GM18868 (cell line): ENCODE measurements at regions not wholly inside any gene's neighbourhood (a gene's known extent, or its start where the extent isn't known, plus 50 kb on each side); places are given as distances from the start of the nearest gene placed in this dataset.
A peak's percentile ranks its signal among the peaks of the same experiment; 100 is the strongest.

ENCODE experiments used
- ATAC-seq: cut with Tn5 transposase; IDR thresholded peaks from one replicate; pipeline ENCODE4 v1.9.1; 2021; ENCODE audit warnings: mild to moderate bottlenecking, moderate library complexity; ENCODE audit not compliant: unreplicated experiment

DNA sequence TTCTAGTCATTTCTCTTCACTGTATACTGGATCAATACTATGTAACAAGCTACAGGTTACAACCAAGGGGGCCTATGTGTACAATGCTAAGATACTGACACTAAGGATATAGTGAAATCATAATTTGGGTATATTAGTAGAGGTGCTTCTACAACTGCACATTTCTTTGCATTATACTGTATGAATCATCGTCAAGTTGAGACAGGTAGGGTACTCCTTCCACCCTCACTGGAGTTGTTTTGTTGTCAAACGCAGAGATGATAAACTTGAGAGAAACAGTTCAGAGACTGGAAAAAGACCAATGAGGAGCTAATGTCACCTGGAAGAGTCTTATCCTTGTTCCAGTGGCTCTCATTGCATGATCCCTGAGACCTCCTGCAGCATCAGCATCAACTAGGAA lies 208.2 kb upstream of the PRPS1L1 start:
- ATAC-seq, result no peak

DNA sequence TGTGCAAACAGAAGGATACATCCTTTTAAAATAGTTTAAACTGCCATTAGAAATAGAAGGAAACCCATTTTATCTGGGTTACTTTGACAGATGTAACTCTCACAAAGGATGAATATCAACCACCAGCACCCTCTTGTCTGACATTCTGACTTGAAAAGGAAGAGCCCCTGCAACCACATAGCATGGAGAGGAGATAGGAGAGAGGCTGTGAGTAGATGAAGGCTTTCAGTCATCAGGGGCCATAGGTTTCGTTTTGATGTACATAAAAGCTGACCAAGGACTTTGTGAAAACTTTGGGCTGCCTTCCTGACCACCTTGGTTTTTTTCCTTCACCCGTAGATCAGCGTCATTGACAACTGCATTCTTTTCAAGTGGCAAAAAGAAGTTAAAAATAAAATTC lies 211.6 kb upstream of the PRPS1L1 start:
- ATAC-seq, result no peak

DNA sequence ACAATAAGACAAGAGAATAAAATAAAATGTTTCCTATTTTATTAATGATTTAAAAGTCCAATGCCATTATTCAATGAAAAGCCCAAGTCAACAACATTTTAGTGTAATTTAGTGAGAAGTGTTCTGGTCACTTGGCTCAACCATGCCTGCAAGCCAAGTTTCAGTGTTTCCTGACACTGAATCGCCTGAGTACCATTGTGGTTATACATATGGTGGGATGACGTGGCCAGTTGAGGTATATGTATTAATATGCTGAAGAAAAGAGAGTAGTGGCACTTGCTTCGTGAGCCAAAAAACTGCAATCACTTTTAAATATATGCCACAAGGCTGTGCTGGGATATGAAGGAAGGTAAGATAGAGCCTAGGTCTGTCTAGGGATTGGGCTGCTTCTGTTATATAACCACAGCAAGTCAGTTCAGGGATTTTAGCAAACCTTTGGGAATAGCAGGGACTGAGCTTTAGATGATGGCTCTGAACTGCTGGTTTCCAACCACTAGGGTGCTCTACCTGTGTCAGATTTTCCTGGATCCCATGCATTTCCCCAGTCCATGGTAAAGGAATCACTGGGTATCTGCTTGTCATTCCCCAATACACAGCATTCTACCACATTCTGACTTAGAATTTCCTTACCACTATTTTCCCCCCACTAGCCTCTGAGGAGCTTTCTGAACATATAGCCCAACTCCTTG lies 214.0 kb upstream of the PRPS1L1 start:
- ATAC-seq, result peak; percentile 65

DNA sequence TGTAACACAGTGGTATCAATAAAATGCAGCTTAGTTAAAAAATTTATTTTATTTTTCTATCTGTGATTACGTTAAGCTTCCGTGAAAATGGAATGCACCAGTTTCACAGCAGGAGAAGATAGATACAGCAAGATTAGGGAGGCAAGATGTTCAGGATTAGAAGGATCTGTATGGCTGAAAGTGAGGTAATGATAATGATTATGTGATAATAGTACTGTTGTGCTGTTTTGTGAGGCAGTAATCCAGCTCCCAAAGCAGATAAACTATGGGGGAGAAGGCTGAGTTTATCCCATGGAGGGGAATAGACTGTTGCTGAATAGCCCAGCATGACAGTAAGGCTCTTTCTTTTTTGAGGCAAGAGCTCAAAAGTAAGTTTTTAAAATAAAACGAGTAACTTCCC lies 216.1 kb upstream of the PRPS1L1 start:
- no peak for ATAC-seq

DNA sequence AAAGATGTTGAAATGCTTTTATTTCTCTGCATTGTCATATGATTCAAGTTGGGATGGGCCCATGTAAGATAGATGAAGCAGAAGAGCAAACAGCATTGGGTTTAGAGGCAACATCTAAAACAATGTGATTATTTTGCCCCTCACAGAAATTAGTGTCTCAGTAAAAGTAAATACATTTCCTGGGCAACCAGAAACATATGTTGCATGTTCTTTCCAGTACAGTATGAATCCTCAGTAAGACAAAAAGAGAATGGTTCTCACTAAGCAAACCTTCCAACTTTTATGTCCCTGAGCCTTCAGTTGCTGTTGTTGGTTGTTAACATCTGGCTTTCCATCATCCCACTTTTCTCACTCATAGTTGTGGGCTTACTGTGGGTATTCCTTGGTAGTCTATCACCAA lies 222.5 kb upstream of the PRPS1L1 start:
- ATAC-seq, result no peak

DNA sequence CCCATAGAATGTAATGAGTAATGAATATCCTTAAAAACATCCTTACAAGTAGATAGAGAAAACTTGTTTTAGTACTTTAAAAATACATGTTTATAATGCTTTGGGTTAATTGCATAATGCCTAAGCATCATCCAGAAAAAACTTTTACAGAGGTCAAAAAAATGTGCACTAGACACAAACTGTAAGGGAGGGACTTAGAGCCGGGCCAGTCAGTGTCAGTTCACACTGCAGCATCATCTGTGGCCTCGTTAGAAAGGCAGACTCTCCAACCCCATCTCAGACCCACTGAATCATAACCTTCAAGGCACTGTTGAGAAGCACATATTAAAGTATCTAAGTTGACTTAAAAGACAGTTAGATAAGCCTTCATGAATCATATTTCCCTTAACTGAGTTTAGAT lies 230.1 kb upstream of the PRPS1L1 start:
- ATAC-seq, result peak; percentile 49

DNA sequence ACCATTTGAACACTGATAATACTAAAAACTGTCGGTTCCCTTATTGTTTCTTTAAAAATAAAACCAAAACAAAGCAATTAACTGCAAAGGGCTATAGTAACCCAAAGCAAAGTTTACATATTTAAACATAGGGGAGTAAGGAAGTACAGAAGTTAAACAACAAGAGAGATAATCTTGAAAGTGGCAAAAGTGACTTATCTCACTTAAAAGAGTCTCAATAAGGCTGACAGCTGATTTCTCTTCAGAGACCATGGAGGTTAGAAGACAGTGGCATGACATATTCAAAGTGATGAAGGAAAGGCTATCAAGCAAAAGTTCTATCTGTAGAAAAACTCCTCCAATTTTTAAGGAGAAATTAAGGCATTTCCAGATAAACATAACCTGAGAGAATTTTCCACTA lies 233.5 kb upstream of the HDAC9 start:
- no peak for ATAC-seq

DNA sequence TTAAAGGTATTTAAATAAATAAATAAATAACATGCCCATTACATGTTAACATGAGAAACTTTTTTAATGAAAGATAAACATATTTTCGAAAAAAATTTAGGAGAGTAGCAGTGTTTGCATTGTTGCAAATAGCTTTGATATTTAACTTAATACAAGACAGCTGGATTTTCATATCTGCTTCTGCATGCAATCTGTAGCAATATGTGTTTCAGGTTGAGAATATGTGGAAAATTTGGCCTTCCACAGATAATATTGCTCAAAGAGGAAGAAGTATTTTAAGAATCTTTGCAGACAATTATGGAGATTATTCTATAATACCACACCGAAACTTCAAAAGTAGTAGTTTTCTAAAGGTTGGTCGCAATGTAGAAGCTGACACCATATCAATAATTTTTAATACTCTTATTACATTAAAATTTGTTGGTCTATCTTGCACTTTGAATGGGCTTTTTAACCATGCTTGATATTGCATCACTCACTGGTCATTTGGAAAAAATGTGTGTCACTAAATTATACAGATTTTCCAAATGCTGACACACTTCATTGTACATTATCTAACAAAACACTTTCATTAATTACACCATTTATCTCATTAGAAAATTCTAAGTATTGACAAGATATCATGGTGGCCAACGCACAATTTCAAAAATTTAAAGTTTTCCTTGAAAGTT lies 229.8 kb upstream of the HDAC9 start:
- ATAC-seq, result no peak

DNA sequence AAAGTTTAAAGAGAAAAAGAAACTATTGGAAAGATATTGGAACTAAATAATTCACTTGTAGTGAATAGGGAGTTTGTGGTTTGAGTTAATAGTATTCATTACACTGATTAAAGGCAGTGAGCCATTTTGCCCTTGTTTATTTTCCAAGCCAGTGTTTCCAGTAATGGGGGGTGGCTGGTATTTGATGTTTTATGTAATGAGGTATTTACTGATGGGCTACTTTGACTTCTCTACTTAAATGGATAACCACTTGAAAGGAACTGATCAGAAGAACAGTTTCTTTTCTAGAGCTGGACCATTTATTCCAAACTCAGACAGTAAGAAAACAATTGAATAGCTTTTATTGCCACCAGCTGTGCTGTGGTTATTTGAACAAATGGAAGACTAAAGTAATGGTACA lies 227.0 kb upstream of the HDAC9 start:
- no peak for ATAC-seq

DNA sequence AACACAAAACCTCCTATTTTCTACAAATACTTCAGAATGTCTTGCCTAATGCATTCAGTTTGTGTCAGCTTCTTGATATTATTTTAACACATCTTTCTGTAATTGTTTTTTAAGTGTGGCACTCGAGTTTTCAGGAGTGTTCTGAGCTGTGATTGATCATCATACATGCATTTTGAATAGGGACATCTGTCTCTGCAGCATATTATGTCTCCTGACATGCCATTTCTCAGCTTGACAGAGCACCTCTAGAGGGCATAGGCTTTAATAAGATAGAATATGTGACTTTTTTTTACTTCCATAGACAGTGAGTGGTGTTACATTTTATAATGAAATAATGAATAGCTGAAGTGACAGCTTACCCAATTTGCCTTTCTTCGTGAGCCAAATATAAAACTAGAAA lies 219.2 kb upstream of the HDAC9 start:
- no peak for ATAC-seq

DNA sequence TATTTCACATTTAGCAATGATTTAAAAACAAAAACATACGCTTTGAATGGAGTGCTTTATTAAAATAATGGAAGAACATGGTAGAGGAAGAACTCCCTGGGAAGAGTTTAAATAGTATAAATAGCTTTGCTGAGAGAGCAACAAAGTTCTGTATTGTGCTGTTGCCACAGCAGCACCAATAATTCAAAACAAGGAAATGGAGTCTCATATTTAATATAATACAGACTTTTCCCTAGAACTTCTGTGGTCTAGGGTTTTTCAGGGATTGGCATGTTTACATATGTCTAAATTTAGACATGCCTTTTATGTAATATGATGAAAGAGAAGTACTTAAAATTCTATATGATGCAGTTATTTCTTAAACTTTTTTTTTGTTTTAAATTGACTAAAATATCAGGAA lies 217.2 kb upstream of the HDAC9 start:
- ATAC-seq, result no peak

DNA sequence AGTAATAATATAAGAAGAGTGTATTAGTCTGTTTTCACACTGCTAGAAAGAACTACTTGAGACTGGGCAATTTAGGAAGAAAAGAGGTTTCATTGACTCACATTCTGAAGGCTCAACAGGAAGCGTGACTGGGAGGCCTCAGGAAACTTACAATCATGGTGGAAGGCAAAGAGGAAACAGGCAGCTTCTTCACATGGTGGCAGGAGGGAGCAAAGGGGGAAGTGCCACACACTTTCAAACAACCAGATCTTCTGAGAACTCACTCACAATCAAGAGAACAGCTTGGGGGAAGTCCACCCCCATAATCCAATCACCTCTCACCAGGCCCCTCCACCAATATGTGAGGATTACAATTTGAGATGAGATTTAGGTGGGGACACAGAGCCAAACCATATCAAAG lies 212.5 kb upstream of the HDAC9 start:
- ATAC-seq, result no peak

DNA sequence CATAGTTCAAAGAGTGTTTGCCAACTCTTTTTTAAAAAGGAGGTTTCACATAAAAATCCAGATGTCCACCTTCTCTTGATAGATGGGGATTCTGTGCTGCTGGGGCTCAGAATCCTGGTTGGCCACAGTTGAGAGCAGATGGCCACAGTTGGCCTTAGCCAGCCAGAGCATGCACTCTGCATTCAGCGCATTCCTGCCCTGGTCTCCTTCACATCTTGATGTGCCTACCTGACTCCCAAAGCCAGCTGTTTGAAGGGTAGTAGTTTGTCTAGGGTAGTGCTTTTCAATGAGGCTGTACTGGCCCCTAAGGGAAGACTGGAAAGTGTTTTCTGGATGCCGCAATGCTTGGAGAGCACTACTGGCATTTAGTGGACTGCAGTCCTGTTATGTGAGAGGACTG lies 208.1 kb upstream of the HDAC9 start:
- ATAC-seq, result no peak

DNA sequence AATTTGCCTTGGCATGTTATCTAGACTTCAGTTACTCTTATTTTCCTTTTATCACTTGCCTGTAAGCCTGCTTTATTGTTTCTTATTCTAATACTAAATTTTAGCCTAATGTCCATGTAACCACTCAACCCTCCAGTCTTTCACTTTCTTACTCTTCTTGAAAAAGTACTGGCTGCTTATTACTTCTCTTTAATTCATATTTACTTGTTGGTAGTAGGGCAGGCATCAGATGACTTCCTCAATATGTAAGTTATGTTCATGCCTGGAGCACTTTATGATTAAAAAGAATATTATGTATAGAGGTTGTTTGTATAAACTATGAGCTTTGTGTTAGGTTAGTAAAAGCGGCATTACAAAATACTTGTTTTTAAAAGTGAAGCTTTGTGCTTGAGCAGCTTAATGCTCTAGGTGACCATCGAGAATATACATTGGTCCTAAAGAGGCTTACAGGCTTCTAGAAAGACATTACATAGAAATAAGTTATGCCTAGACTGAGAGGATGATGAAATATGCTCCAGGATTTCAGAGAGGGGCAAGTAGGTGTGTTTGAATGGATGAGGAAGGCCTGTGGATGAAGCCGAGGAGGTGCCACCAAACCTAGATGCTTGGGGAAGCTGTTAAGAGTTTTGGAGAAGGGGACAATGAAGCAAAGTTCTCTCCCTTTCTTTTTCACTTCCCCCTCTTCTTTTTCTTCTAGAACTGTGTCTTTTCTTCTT lies 207.1 kb upstream of the HDAC9 start:
- no peak for ATAC-seq

DNA sequence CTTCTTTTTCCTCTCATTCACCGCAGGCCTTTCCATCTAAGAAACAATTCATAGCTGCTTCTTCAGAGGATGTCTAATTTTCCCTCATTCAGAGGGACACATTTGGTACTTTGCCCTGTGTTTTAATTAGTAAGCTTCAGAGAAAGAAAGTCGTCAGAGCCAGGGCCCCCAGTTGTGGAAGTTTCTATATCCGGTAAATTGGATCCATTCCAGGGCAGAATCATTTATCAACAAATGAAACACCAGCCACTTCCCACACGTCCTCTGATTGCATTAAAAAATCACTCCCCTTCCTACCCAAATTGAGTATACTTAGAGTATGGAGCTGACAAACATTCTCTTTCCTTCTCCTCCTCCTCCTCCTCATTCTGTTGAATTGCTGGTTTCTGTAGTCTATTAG lies 205.8 kb upstream of the HDAC9 start:
- ATAC-seq, result no peak

DNA sequence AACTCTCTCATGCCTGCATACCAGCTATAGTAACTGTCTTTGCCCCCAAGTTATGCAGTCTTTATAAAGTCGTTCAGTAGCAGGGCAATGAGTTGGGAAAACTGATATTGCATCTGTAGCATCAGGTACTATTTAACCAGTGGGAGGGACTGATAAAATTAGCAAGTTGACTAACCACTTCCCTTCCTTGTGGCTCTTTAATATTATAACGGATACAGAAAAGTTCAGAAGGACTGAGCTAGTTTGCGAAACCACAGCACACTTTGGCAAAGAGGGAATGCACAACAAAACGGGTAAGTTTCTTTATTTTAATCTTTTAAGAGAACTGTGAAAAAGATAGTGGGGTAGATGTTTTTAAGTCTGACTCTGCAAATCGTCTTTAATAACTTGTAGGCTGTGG lies 205.3 kb upstream of the HDAC9 start:
- ATAC-seq, result no peak

DNA sequence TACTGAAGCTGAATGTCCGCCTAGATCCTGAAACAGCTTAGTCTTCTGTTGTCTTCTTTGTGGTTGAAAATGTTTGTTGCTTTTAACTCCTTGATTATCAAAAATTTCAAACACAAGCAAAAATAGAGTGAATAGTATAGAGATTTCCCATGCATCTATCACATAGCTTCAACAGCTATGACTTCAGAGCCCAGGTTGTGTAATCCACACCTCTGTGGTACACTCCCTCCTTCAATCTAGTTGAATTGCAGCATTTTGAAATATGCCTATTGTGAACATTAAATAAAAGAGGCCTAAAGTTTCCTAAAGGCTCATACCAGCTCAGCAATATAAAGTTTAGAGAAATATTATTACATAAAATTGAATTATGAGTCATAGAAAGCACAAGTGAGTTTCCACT lies 204.7 kb upstream of the HDAC9 start:
- ATAC-seq, result no peak

DNA sequence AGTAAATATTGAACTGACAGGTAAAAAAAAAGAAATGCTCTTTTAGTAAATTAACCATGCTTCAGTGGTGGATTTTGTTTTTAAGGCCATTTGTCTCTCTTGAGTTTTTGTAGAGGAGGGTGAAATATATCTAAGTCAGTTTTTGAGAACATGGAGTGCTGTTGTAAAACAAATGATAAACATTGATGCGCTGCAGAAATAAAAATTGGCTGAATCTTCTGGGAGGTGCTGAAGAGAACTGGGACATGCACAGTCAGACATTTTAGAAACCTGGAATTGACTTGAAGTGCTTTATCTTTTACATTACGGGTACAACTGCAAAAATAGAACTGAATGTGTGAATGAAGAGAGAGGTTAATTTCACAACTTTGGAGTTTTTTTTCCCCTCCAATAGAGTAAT lies 203.0 kb upstream of the HDAC9 start:
- ATAC-seq, result no peak

DNA sequence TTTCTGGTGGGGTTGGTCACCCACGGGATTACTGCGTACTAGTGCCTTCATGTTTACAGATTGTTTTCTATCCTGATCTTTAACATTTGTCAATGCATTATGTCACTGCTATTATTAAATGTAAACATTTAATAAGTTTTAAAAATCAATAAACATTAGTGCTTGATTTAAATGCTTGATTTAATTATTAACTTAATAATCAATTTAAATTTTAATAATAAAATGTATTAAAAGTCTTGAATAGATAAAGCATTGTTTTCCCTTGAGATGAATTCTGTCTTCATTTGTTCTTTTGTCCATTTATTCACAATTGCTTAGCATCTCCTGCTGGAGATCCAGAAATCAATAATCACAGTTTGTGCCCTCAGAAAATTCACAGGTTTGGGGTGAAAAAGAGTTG lies 201.8 kb upstream of the HDAC9 start:
- ATAC-seq, result no peak

DNA sequence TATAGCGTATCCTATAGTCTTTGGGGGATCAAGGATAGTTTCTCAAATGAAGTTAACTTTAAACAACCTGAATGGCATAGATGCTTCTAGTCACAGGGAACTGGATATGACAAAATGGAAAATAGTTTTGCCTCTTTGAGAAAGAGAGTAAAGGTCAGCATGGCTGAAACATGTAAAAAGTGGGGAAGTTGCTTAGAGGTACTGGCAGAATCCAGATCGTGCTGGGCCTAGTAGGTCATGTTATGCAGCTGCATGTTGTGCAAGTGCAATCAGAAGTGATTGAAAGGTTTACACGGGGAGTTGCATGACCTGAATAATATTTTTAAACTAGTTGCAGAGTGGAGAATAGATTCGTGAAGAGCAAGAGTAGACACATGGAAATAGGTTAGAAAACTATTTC lies 201.1 kb upstream of the HDAC9 start:
- ATAC-seq, result no peak

DNA sequence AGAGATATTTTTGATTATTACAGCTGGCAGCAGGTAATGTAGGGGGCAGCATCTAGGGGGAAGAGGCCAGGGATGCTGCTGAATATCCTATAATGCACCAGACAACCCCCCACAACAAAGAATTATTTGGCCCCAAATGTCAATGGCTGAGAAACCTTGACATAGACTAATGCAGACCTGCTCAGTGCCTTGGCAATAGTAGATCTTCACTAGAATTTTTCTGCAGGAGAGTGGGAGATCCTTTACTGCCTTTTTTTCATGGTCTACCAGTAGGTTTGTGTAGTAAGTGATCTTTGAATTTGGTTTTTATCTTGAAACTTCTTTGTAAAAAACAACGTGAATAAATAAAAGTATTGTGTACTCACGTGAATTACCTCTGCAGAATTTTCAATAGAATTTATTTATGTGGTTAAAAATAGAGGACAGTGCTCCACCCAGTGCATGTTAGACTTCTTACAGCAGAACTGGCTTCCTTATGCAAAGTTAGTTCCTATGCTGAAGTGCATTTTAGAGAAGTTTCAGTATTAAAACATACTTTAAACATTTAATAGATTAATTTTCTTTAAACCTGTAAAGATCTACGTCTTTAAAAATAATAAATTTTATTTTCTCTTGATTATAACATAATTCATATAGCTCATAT lies 199.6 kb upstream of the HDAC9 start:
- ATAC-seq, result no peak

DNA sequence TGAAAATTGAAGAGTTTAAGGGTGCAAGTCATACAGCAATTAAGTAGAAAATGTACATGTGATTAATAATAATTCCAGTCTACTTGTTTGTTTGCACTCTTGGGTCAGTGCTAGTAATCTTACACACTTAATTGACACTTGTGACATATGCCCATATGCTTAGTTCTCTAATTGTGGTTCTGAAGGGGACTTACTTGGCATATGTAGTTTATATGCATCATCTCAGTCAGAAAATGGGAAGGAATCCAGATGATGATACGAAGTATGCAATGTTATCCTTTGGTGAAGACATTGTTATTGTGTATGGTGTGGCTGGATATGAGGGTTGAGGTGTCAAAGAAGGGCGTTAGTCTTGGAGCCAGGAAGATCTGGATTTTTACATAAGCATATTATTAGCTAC lies 193.5 kb upstream of the HDAC9 start:
- ATAC-seq, result no peak
